ENCODE measurements at regions not wholly inside any gene's neighbourhood (a gene's known extent, or its start where the extent isn't known, plus 50 kb on each side); places are given as distances from the start of the nearest gene placed in this dataset.

- TF ChIP-seq POLR2AphosphoS5 (IDR thresholded peaks at IDR 0.05) (no peak), POLR2A (IDR thresholded peaks at IDR 0.05) (no peak), CTCF (IDR thresholded peaks at IDR 0.05) (no peak), EP300 (IDR thresholded peaks at IDR 0.05) (no peak)
These were observed 52.4 kb upstream of the LRP8 start for GRCh38 chr1:53380296-53380695.
